HepG2 (cell line): ENCODE measurements at regions not wholly inside any gene's neighbourhood (a gene's known extent, or its start where the extent isn't known, plus 50 kb on each side); places are given as distances from the start of the nearest gene placed in this dataset.

Experiments
- BRCA1 ChIP-seq: sonication (generic); formaldehyde crosslinking; IDR thresholded peaks from 2 replicates; pipeline ENCODE4 v1.4.0; 2020; ENCODE audit warnings: missing genetic modification reagents
- ELF1 ChIP-seq: sonication (generic); formaldehyde crosslinking; IDR thresholded peaks from 2 replicates; pipeline ENCODE4 v1.4.0; 2020; ENCODE audit warnings: missing genetic modification reagents
- NR2F2 ChIP-seq: IDR thresholded peaks from 2 replicates; pipeline ENCODE4 v1.6.1; 2012; ENCODE audit warnings: low read depth, inconsistent platforms, borderline replicate concordance
- RAD21 ChIP-seq: fragments of 450-650 bp; formaldehyde crosslinking; IDR thresholded peaks from 2 replicates; pipeline ENCODE4 v1.5.0; 2020; ENCODE audit warnings: mild to moderate bottlenecking
- ZBTB21 ChIP-seq: sonication (generic); formaldehyde crosslinking; IDR thresholded peaks from 2 replicates; pipeline ENCODE4 v1.4.0; 2020; ENCODE audit warnings: missing genetic modification reagents
- TF ChIP-seq, protein P1 (sequence below): sonication (generic); formaldehyde crosslinking; conservative IDR thresholded peaks from 2 replicates; pipeline ENCODE4 v1.8.0; 2022; ENCODE audit warnings: low read depth, missing genetic modification reagents

DNA sequence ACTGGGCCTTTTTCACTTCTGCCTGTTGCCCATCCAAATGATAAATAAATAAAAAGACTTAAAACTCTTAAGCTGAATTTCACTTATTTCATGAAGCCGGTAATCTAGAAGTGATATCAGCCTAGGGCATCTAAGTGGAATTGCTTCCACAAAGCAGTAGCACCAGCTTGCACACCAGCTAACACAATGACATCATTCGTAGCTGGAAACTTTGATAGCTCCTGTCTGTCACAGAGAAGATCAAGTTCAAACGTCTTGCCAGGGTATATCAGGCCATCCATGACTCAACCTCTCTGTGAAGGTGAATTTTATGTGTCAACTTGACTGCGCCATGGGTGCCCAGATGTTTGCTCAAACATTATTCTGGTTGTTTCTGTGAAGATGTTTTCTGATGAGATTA lies 161.7 kb upstream of the MYT1L start:
- TF ChIP-seq NR2F2 (no peak), ZBTB21 (CRISPR knock-in tag) (no peak), BRCA1 (no peak), RAD21 (CRISPR knock-in tag) (no peak), ELF1 (no peak)
- TF ChIP-seq, protein P1, sequence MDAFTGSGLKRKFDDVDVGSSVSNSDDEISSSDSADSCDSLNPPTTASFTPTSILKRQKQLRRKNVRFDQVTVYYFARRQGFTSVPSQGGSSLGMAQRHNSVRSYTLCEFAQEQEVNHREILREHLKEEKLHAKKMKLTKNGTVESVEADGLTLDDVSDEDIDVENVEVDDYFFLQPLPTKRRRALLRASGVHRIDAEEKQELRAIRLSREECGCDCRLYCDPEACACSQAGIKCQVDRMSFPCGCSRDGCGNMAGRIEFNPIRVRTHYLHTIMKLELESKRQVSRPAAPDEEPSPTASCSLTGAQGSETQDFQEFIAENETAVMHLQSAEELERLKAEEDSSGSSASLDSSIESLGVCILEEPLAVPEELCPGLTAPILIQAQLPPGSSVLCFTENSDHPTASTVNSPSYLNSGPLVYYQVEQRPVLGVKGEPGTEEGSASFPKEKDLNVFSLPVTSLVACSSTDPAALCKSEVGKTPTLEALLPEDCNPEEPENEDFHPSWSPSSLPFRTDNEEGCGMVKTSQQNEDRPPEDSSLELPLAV (CRISPR knock-in tag): no peak
